ENCODE measurements at regions not wholly inside any gene's neighbourhood (a gene's known extent, or its start where the extent isn't known, plus 50 kb on each side); places are given as distances from the start of the nearest gene placed in this dataset.

- Mint-ChIP-seq H3K27ac (ENCODE audit: unreplicated experiment) (no peak overlapping the region), H3K9me3 (ENCODE audit: unreplicated experiment) (no peaks in the 10 kb centered on the region), H3K27me3 (ENCODE audit: unreplicated experiment) (peaks cover 5% of the 10 kb centered on the region), H3K4me1 (ENCODE audit: unreplicated experiment) (no peaks in the 10 kb centered on the region), H3K4me3 (ENCODE audit: unreplicated experiment) (no peak overlapping the region), H3K36me3 (ENCODE audit: unreplicated experiment) (no peaks in the 10 kb centered on the region)
- no peak for DNase-seq (ENCODE audit: extremely low spot score, unreplicated experiment)
- no peak for TF ChIP-seq CTCF (IDR thresholded peaks at IDR 0.05)
Observed at GRCh38 chr13:99144306-99144705, 56.3 kb upstream of the UBAC2 start.

GRCh38 chr13:99145461-99145860 lies 55.2 kb upstream of the UBAC2 start:
- no peaks in the 10 kb centered on the region for H3K27me3 Mint-ChIP-seq (ENCODE audit: unreplicated experiment)
- no peak overlapping the region for H3K27ac Mint-ChIP-seq (ENCODE audit: unreplicated experiment)
- no peaks in the 10 kb centered on the region for H3K36me3 Mint-ChIP-seq (ENCODE audit: unreplicated experiment)
- no peak for DNase-seq (ENCODE audit: extremely low spot score, unreplicated experiment)
- peaks cover 2% of the 10 kb centered on the region for H3K4me1 Mint-ChIP-seq (ENCODE audit: unreplicated experiment)
- TF ChIP-seq CTCF (IDR thresholded peaks at IDR 0.05): no peak
- H3K9me3 Mint-ChIP-seq (ENCODE audit: unreplicated experiment): no peaks in the 10 kb centered on the region
- H3K4me3 Mint-ChIP-seq (ENCODE audit: unreplicated experiment): no peak overlapping the region

- TF ChIP-seq CTCF (IDR thresholded peaks at IDR 0.05): no peak
- no peaks in the 10 kb centered on the region for H3K9me3 Mint-ChIP-seq (ENCODE audit: unreplicated experiment)
- H3K27me3 Mint-ChIP-seq (ENCODE audit: unreplicated experiment): no peaks in the 10 kb centered on the region
- no peak overlapping the region for H3K4me3 Mint-ChIP-seq (ENCODE audit: unreplicated experiment)
- no peak for DNase-seq (ENCODE audit: extremely low spot score, unreplicated experiment)
- peak overlapping the region; percentile 63 for H3K27ac Mint-ChIP-seq (ENCODE audit: unreplicated experiment)
- H3K4me1 Mint-ChIP-seq (ENCODE audit: unreplicated experiment): peaks cover 19% of the 10 kb centered on the region
- no peaks in the 10 kb centered on the region for H3K36me3 Mint-ChIP-seq (ENCODE audit: unreplicated experiment)
Observed at GRCh38 chr13:99150575-99151361, 49.9 kb upstream of the UBAC2 start.

Data from osteocyte (in vitro differentiated cells).